ENCODE measurements at regions not wholly inside any gene's neighbourhood (a gene's known extent, or its start where the extent isn't known, plus 50 kb on each side); places are given as distances from the start of the nearest gene placed in this dataset.

DNA sequence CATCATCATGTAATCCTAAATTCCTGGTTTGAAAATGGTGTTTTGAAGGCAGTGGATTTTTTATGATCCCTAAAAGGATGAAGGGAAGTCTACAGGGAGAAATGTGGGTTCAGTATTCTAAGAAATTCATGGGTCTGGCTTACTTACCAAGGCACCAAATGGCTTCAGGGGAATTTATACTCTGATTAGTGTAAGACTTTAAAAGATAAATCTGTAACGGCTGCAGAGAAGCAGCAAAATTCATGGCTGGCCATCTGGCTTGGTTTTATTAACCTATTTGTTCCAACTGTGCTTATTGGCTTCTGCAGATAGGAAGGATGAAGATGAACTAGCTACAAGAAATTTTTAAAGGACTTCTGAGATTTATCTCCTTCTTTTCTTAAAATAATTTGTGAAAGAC lies 222.8 kb downstream of the TENT4A start:
- no peak overlapping the region for H2AFZ ChIP-seq (ENCODE audit: low read length)
- H2BK5ac ChIP-seq (ENCODE audit: low read depth, low read length), result no peak overlapping the region
- H3K9me3 ChIP-seq (ENCODE audit: insufficient read depth in 2 of 2, low read depth in 1 of 2, low read length in 1 of 2), result no peaks in the 10 kb centered on the region
- no peak overlapping the region for H3K4ac ChIP-seq (replicated peaks; ENCODE audit: insufficient read length, low read depth, low read length)
- H4K91ac ChIP-seq (replicated peaks; ENCODE audit: insufficient read length, low read length), result no peak overlapping the region
- no peaks in the 10 kb centered on the region for H4K20me1 ChIP-seq (replicated peaks in 1 of 2; ENCODE audit: control insufficient read depth in 1 of 2, insufficient read depth in 2 of 2, low read length in 2 of 2)
- no peaks in the 10 kb centered on the region for H3K23me2 ChIP-seq (ENCODE audit: low read depth, low read length)
- no peak overlapping the region for H3K56ac ChIP-seq (replicated peaks; ENCODE audit: insufficient read length, low read depth, low read length)
- no peak for FAIRE-seq
- no peak overlapping the region for H3K18ac ChIP-seq (ENCODE audit: extremely low read depth, low read length)
- H2BK120ac ChIP-seq (replicated peaks; ENCODE audit: low read depth, low read length), result no peak overlapping the region
- DNase-seq (ENCODE audit: low read depth in 1 of 2, low spot score in 2 of 2), result no peak
- no peak overlapping the region for H4K8ac ChIP-seq (ENCODE audit: extremely low read depth, insufficient read depth, low read length)
- TF ChIP-seq BACH1 (IDR thresholded peaks at IDR 0.05; ENCODE audit: low read length) (no peak), POLR2AphosphoS5 (IDR thresholded peaks at IDR 0.05; ENCODE audit: low read depth, low read length) (no peak), KDM4A (IDR thresholded peaks at IDR 0.05; ENCODE audit: low read depth, low read length, severe bottlenecking) (no peak), HDAC2 (IDR thresholded peaks at IDR 0.05; ENCODE audit: borderline replicate concordance in 1 of 2, low read depth in 2 of 2, low read length in 2 of 2) (no peak)
- H2BK15ac ChIP-seq (ENCODE audit: low read length), result no peak overlapping the region
- POLR2A ChIA-PET (ENCODE audit: partially characterized antibody), result no interaction called here
- H3K23ac ChIP-seq (ENCODE audit: insufficient read length), result no peak overlapping the region
- H2AK5ac ChIP-seq (ENCODE audit: low read depth, low read length), result no peak overlapping the region
- no peaks in the 10 kb centered on the region for H3K79me1 ChIP-seq (ENCODE audit: low read depth, low read length)
- H3K36me3 ChIP-seq (ENCODE audit: control insufficient read depth in 2 of 4, insufficient read depth in 4 of 4, low read length in 3 of 4), result no peaks in the 10 kb centered on the region
- no peak overlapping the region for H3K14ac ChIP-seq (ENCODE audit: insufficient read length)
- H3K79me2 ChIP-seq (ENCODE audit: control insufficient read depth in 1 of 2, insufficient read depth in 2 of 2, low read length in 2 of 2), result no peaks in the 10 kb centered on the region
- no peak overlapping the region for H3K27ac ChIP-seq (ENCODE audit: low read depth, low read length)
- no peak overlapping the region for H2BK12ac ChIP-seq (ENCODE audit: low read depth, low read length)
- no peaks in the 10 kb centered on the region for H3K27me3 ChIP-seq (replicated peaks in 1 of 4; ENCODE audit: control insufficient read depth in 3 of 4, extremely low read depth in 1 of 4, insufficient read depth in 3 of 4, low read length in 3 of 4)
- 83% methylated on average over 1 of the region's 1 CpG; no CpG with 5 or more reads in 1 of the 2 experiments for WGBS, 2 experiments (ENCODE audit: extremely low coverage in 1 of 2, insufficient coverage in 1 of 2, insufficient read length in 1 of 2, insufficient replicate concordance in 2 of 2, low coverage in 1 of 2, low lambda C conversion rate in 2 of 2, missing lambda C conversion rate in 1 of 2)
- no peak overlapping the region for H3K9ac ChIP-seq (replicated peaks in 1 of 4; ENCODE audit: extremely low read depth in 1 of 4, low read depth in 3 of 4, low read length in 3 of 4)
- CTCF ChIA-PET (ENCODE audit: partially characterized antibody), result interaction anchor here (1.3 kb wide), 1 partner anchor 11 kb away, joined by 4 read pairs; no protein-coding TSS in a partner anchor
- H4K5ac ChIP-seq (ENCODE audit: insufficient read length, low read depth, low read length), result no peak overlapping the region
- H2BK20ac ChIP-seq (ENCODE audit: low read length), result no peak overlapping the region
- H3K4me1 ChIP-seq (replicated peaks in 1 of 4; ENCODE audit: control insufficient read depth in 3 of 4, insufficient read depth in 4 of 4, low read length in 3 of 4), result no peaks in the 10 kb centered on the region
- H3K4me2 ChIP-seq (ENCODE audit: insufficient read depth in 1 of 2, low read depth in 2 of 2, low read length in 2 of 2), result no peak overlapping the region
- H3K4me3 ChIP-seq (ENCODE audit: extremely low read depth in 1 of 4, insufficient read depth in 2 of 4, low read depth in 3 of 4, low read length in 4 of 4), result no peak overlapping the region

Measured in H1 (cell line).